HG02852 (cell line): ENCODE measurements at regions not wholly inside any gene's neighbourhood (a gene's known extent, or its start where the extent isn't known, plus 50 kb on each side); places are given as distances from the start of the nearest gene placed in this dataset.
"Not testable (repeated sequence)": the region's sequence is repeated elsewhere in the genome, so short reads cannot be mapped to it uniquely, and the experiment has no call there.

Experiments
- ATAC-seq: cut with Tn5 transposase; IDR thresholded peaks from one replicate; pipeline ENCODE4 v1.9.1; 2021; ENCODE audit warnings: mild to moderate bottlenecking, moderate library complexity; ENCODE audit not compliant: unreplicated experiment

- ATAC-seq = no peak
These were observed 151.3 kb upstream of the THUMPD2 start for GRCh38 chr2:39930175-39930917.

- ATAC-seq = no peak
These were observed 150.5 kb upstream of the THUMPD2 start for GRCh38 chr2:39929531-39929930.

DNA sequence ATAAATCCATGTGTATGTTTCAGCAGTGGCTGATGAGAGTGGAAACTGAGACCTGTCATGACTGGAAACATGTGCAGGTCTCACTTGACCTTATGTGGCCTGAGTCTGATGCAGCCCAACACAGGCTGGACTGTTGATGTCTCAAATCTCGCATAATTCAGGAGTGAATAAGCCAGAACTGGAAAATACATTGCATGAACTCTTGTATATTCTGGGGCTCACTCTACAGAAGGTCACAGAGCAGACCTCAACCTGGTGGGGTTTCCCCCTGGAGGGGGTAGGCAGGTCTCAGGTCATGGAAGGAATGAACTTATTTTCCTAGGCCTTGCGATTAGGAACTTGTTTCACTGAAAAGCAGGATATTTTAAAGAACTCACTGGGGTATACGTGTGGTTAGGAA, 146.3 kb upstream of the THUMPD2 start:
- no peak for ATAC-seq

GRCh38 chr2:39923455-39923854, 144.4 kb upstream of the THUMPD2 start:
- no peak for ATAC-seq

GRCh38 chr2:39922679-39923405, 143.8 kb upstream of the THUMPD2 start:
- ATAC-seq = no peak

GRCh38 chr2:39920307-39920801, 141.3 kb upstream of the THUMPD2 start:
- ATAC-seq = no peak

GRCh38 chr2:39919511-39920306, 140.7 kb upstream of the THUMPD2 start:
- ATAC-seq = no peak

DNA sequence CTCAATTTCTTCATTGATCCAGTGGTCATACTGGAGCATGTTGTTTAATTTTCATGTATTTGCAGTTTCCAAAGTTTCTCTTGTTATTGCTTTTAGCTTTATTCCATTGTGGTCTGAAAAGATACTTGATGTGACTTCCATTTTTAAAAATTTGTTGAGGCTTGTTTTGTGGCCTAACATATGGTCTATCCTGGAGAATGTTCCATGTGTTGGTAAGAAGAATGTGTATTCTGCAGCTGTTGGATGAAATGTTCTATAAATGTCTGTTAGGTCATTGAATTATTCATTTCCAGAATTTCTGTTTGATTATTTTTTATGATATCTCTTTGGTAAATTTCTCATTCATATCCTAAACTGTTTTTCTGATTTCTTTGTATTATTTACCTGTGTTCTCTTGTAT, 139.8 kb upstream of the THUMPD2 start:
- no peak for ATAC-seq

DNA sequence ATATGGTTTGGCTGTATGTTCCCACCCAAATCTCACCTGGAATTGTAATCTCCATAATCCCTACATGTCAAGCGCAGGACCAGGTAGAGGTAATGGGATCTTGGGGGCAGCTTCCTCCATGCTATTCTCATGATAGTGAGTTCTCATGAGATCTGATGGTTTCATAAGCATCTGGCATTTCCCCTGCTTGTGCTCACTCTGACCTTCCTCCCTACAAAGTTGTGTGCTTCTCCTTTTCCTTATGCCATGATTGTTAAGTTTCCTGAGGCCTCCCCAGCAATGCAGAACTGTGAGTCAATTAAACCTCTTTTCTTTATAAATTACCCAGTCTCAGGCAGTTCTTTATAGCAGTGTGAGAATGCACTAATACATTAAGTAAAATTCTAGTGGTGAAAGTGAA, 138.3 kb upstream of the THUMPD2 start:
- ATAC-seq = not testable (repeated sequence)

- ATAC-seq = no peak
These were observed 135.9 kb upstream of the THUMPD2 start for GRCh38 chr2:39914949-39915348.

- ATAC-seq = peak; percentile 81
These were observed 134.8 kb upstream of the THUMPD2 start for GRCh38 chr2:39913648-39914461.

GRCh38 chr2:39902103-39902502, 123.0 kb upstream of the THUMPD2 start:
- no peak for ATAC-seq

GRCh38 chr2:39898934-39899333, 119.9 kb upstream of the THUMPD2 start:
- ATAC-seq = no peak

DNA sequence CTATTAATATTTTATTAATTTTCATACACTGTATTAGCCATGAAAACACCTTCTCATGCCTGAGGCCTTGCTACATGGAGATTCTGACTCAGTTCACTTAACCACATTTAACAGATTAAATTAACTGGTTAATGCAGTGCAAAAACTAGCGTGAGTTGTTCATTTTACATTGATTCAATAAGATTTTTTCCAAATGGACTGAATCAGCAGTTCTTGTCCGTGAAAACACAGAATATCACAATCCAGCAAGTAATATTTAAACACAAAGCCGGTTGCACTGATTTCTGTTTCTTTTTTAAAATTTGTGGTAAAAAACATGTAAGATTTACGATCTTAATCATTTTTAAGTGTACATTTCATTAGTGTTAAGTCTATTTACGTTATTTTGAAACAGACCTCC, 118.2 kb upstream of the THUMPD2 start:
- no peak for ATAC-seq

DNA sequence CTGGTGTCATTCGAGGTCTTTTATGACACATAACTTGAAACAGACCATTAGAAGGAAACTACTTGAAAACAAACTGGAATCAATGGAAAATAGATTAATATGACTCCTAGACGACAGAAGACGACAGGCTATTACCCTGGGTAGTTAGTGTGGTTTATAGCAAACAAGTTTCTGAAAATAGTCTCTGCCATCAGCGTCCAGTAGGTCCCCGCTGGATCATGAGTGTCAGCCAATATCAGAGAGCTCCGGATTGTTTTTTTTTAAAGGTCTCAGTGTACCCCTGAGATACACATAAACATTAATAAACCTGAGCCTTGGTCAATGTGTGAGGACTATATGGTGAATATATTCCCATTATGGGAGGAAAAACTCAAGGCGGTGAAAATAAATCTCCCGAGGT, 115.0 kb upstream of the THUMPD2 start:
- ATAC-seq = no peak

- ATAC-seq = no peak
These were observed 114.6 kb upstream of the THUMPD2 start for GRCh38 chr2:39893616-39894015.

DNA sequence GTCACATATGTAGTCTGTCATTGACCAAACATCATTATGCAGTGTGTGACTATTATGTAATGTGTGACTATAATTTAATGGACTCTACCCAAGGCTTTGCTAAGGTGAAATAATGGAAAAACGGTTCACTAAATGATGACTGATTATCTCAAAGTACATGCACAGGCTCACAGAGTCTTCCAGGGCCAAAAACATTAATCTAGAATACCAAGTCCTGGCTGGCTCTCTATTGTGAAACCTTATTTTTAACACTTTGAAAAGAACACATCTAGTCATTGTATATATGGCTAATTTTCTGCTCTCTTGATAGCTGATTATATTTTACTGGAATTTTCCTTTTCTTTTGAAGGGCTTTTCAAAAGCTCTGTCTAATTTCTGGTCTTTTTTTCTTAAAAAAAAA, 102.9 kb upstream of the THUMPD2 start:
- ATAC-seq = no peak

GRCh38 chr2:39881494-39881893, 102.4 kb upstream of the THUMPD2 start:
- no peak for ATAC-seq

- ATAC-seq = not testable (repeated sequence)
These were observed 99.9 kb upstream of the THUMPD2 start for GRCh38 chr2:39879001-39879400.

GRCh38 chr2:39875914-39876267, 96.8 kb upstream of the THUMPD2 start:
- ATAC-seq = no peak
